ENCODE measurements at regions not wholly inside any gene's neighbourhood (a gene's known extent, or its start where the extent isn't known, plus 50 kb on each side); places are given as distances from the start of the nearest gene placed in this dataset.

- Histone ChIP-seq H2AFZ (ENCODE audit: low read length) (no peak overlapping the region), H3K79me2 (ENCODE audit: control insufficient read depth, insufficient read depth, low read length) (no peaks in the 10 kb centered on the region), H3K9ac (ENCODE audit: insufficient read depth, low read length) (no peak overlapping the region), H3K4me3 (replicated peaks in 1 of 4; ENCODE audit: control extremely low read depth in 1 of 4, insufficient read depth in 1 of 4, low read depth in 3 of 4, low read length in 4 of 4) (no peak overlapping the region), H3K4me2 (ENCODE audit: extremely low read depth, insufficient read depth, low read length) (no peak overlapping the region), H3K27me3 (ENCODE audit: control insufficient read depth, insufficient read depth, low read length) (no peaks in the 10 kb centered on the region), H4K20me1 (ENCODE audit: control insufficient read depth, extremely low read depth, insufficient read depth, low read length) (no peaks in the 10 kb centered on the region), H3K9me3 (ENCODE audit: control insufficient read depth, insufficient read depth, low read depth, low read length) (no peaks in the 10 kb centered on the region), H3K27ac (ENCODE audit: insufficient read depth, low read length) (no peak overlapping the region), H3K4me1 (ENCODE audit: control insufficient read depth, extremely low read depth, insufficient read depth, low read length) (no peaks in the 10 kb centered on the region), H3K36me3 (ENCODE audit: control insufficient read depth, insufficient read depth, low read length) (no peaks in the 10 kb centered on the region)
- TF ChIP-seq EZH2 (IDR thresholded peaks at IDR 0.05; ENCODE audit: low read length, missing control alignments) (no peak), CTCF (conservative IDR thresholded peaks at IDR 0.05 in 1 of 2, IDR thresholded peaks at IDR 0.05 in 1 of 2; ENCODE audit: low read depth in 1 of 2, low read length in 2 of 2) (no peak)
- no peak for DNase-seq (ENCODE audit: low read depth in 2 of 2)
Measured at GRCh38 chr14:38931969-38932652, 170.9 kb downstream of the SEC23A start.

- no peak overlapping the region for H3K27ac ChIP-seq (ENCODE audit: insufficient read depth, low read length)
- no peaks in the 10 kb centered on the region for H3K36me3 ChIP-seq (ENCODE audit: control insufficient read depth, insufficient read depth, low read length)
- H4K20me1 ChIP-seq (ENCODE audit: control insufficient read depth, extremely low read depth, insufficient read depth, low read length) = no peaks in the 10 kb centered on the region
- no peaks in the 10 kb centered on the region for H3K9me3 ChIP-seq (ENCODE audit: control insufficient read depth, insufficient read depth, low read depth, low read length)
- no peaks in the 10 kb centered on the region for H3K27me3 ChIP-seq (ENCODE audit: control insufficient read depth, insufficient read depth, low read length)
- no peak overlapping the region for H2AFZ ChIP-seq (ENCODE audit: low read length)
- no peak overlapping the region for H3K4me2 ChIP-seq (ENCODE audit: extremely low read depth, insufficient read depth, low read length)
- no peak for DNase-seq (ENCODE audit: low read depth in 2 of 2)
- no peak overlapping the region for H3K9ac ChIP-seq (ENCODE audit: insufficient read depth, low read length)
- H3K4me1 ChIP-seq (ENCODE audit: control insufficient read depth, extremely low read depth, insufficient read depth, low read length) = no peaks in the 10 kb centered on the region
- no peaks in the 10 kb centered on the region for H3K79me2 ChIP-seq (ENCODE audit: control insufficient read depth, insufficient read depth, low read length)
- TF ChIP-seq EZH2 (IDR thresholded peaks at IDR 0.05; ENCODE audit: low read length, missing control alignments) (no peak), CTCF (conservative IDR thresholded peaks at IDR 0.05 in 1 of 2, IDR thresholded peaks at IDR 0.05 in 1 of 2; ENCODE audit: low read depth in 1 of 2, low read length in 2 of 2) (no peak)
- no peak overlapping the region for H3K4me3 ChIP-seq (replicated peaks in 1 of 4; ENCODE audit: control extremely low read depth in 1 of 4, insufficient read depth in 1 of 4, low read depth in 3 of 4, low read length in 4 of 4)
Measured at GRCh38 chr14:38930898-38931297, 172.1 kb downstream of the SEC23A start.

GRCh38 chr14:38930022-38930421 lies 173.0 kb downstream of the SEC23A start:
- Histone ChIP-seq H3K9ac (ENCODE audit: insufficient read depth, low read length) (no peak overlapping the region), H3K79me2 (ENCODE audit: control insufficient read depth, insufficient read depth, low read length) (no peaks in the 10 kb centered on the region), H3K27ac (ENCODE audit: insufficient read depth, low read length) (no peak overlapping the region), H3K36me3 (ENCODE audit: control insufficient read depth, insufficient read depth, low read length) (no peaks in the 10 kb centered on the region), H2AFZ (ENCODE audit: low read length) (no peak overlapping the region), H4K20me1 (ENCODE audit: control insufficient read depth, extremely low read depth, insufficient read depth, low read length) (no peaks in the 10 kb centered on the region), H3K4me2 (ENCODE audit: extremely low read depth, insufficient read depth, low read length) (no peak overlapping the region), H3K4me1 (ENCODE audit: control insufficient read depth, extremely low read depth, insufficient read depth, low read length) (no peaks in the 10 kb centered on the region), H3K9me3 (ENCODE audit: control insufficient read depth, insufficient read depth, low read depth, low read length) (no peaks in the 10 kb centered on the region), H3K4me3 (replicated peaks in 1 of 4; ENCODE audit: control extremely low read depth in 1 of 4, insufficient read depth in 1 of 4, low read depth in 3 of 4, low read length in 4 of 4) (no peak overlapping the region), H3K27me3 (ENCODE audit: control insufficient read depth, insufficient read depth, low read length) (no peaks in the 10 kb centered on the region)
- DNase-seq (ENCODE audit: low read depth in 2 of 2) = no peak
- no peak for TF ChIP-seq CTCF (conservative IDR thresholded peaks at IDR 0.05 in 1 of 2, IDR thresholded peaks at IDR 0.05 in 1 of 2; ENCODE audit: low read depth in 1 of 2, low read length in 2 of 2)
- TF ChIP-seq EZH2 (IDR thresholded peaks at IDR 0.05; ENCODE audit: low read length, missing control alignments) = no peak

Data from fibroblast of lung (primary cell).